SU-DHL-6 (cell line): ENCODE measurements at regions not wholly inside any gene's neighbourhood (a gene's known extent, or its start where the extent isn't known, plus 50 kb on each side); places are given as distances from the start of the nearest gene placed in this dataset.

ENCODE experiments used
- CTCF ChIP-seq: fragments of 200-600 bp; sonication (generic); IDR thresholded peaks from one replicate; pipeline ENCODE4 v1.5.1; 2017; ENCODE audit warnings: antibody characterized with exemption, mild to moderate bottlenecking, low read length, moderate library complexity; ENCODE audit not compliant: insufficient read depth, poor library complexity, severe bottlenecking
- EZH2phosphoT487 ChIP-seq: fragments of 200-600 bp; sonication (generic), shearing (Covaris generic); conservative IDR thresholded peaks from 2 replicates; pipeline ENCODE4 v1.6.1; 2018; ENCODE audit warnings: mild to moderate bottlenecking, antibody characterized with exemption, low read length, moderate library complexity, mixed read lengths

GRCh38 chr12:48279101-48279500 lies 71.6 kb downstream of the ZNF641 start:
- no peak for TF ChIP-seq CTCF
- no peak for TF ChIP-seq EZH2phosphoT487
